HCT116 (cell line): ENCODE measurements at regions not wholly inside any gene's neighbourhood (a gene's known extent, or its start where the extent isn't known, plus 50 kb on each side); places are given as distances from the start of the nearest gene placed in this dataset.

Source experiments
- ATAC-seq: fragments of 200-7000 bp; cut with Tn5 transposase; 2 replicates; pipeline ENCODE4 v1.9.1; 2020; ENCODE audit warnings: mild to moderate bottlenecking, moderate library complexity
- BruUV-seq: library from RNA; stranded (reverse); fragments of 400-500 nt; replicated peaks from 2 replicates; lab custom pipeline; 2021; lab: Mats Ljungman, UMichigan
- CTCF ChIA-PET: fragments of 300-600 bp; sonication (Branson Sonifier 250); formaldehyde crosslinking; loops from one replicate; lab custom pipeline; 2021; ENCODE audit warnings: antibody characterized with exemption; lab: Charles Lee
- POLR2A ChIA-PET: fragments of 300-600, 350-600 bp; sonication (Branson Sonifier 250); formaldehyde crosslinking; loops from one replicate; lab custom pipeline; 2021; ENCODE audit warnings: antibody characterized with exemption; lab: Charles Lee
- RAD21 ChIA-PET, 2 experiments: fragments of 300-600 bp; sonication (Branson Sonifier 250); formaldehyde crosslinking; loops; one replicate each; lab custom pipeline; 2023; ENCODE audit warnings: low total read pairs in 2 of 2; ENCODE audit not compliant: uncharacterized antibody in 2 of 2, unreplicated experiment in 2 of 2, low non-redundant PET in 1 of 2; lab: Charles Lee
- DNase-seq: peaks from one replicate; pipeline ENCODE4 v3.0.0-alpha.2; 2010; ENCODE audit warnings: low read depth, low spot score
- H2AFZ ChIP-seq: fragments of 200-600 bp; shearing (Covaris generic), sonication (generic); 2 replicates; pipeline ENCODE4 v1.6.1; 2017; ENCODE audit warnings: low read depth, mixed run types, mixed read lengths, antibody characterized with exemption, low read length; ENCODE audit not compliant: poor library complexity, severe bottlenecking
- H3K27ac ChIP-seq: 2 replicates; pipeline ENCODE4 v1.5.1; 2012; ENCODE audit warnings: low read depth, low read length
- H3K27me3 ChIP-seq: fragments of 200-600 bp; sonication (generic); 2 replicates; pipeline ENCODE4 v1.6.1; 2016; ENCODE audit warnings: mixed run types, low read length, mixed read lengths; ENCODE audit not compliant: insufficient read depth
- H3K36me3 ChIP-seq, 2 experiments: fragments of 200-500 bp in 1 of 2; fragments of 200-600 bp in 1 of 2; sonication (Bioruptor generic) in 1 of 2; sonication (generic) in 1 of 2; 2 replicates each; pipeline versions ENCODE4 v1.5.1 to v1.6.1; 2014 to 2016; ENCODE audit warnings: low read length in 2 of 2, inconsistent platforms in 1 of 2, mixed read lengths in 1 of 2, mixed run types in 1 of 2; ENCODE audit not compliant: insufficient read depth in 2 of 2, control insufficient read depth in 1 of 2
- H3K4me1 ChIP-seq, 2 experiments: fragments of 200-600 bp in 1 of 2; sonication (generic) in 1 of 2; 2 replicates each; pipeline versions ENCODE4 v1.5.1 to v1.6.1; 2012 to 2017; ENCODE audit warnings: low read length in 2 of 2, inconsistent platforms in 1 of 2, mild to moderate bottlenecking in 1 of 2, mixed read lengths in 1 of 2, mixed run types in 1 of 2, moderate library complexity in 1 of 2; ENCODE audit not compliant: insufficient read depth in 2 of 2, control insufficient read depth in 1 of 2
- H3K4me2 ChIP-seq: fragments of 200-600 bp; sonication (generic); 2 replicates; pipeline ENCODE4 v1.6.1; 2017; ENCODE audit warnings: mixed run types, low read length, mixed read lengths
- H3K4me3 ChIP-seq, 2 experiments: fragments of 200-600 bp in 1 of 2; sonication (generic) in 1 of 2; replicated peaks in 1 of 2; 2 replicates each; pipeline ENCODE4 v1.5.1; 2011 to 2016; ENCODE audit warnings: low read length in 2 of 2, control low read depth in 1 of 2, low read depth in 1 of 2, mild to moderate bottlenecking in 1 of 2, mixed read lengths in 1 of 2, mixed run types in 1 of 2
- H3K79me2 ChIP-seq: fragments of 200-600 bp; sonication (generic); 2 replicates; pipeline ENCODE4 v1.6.1; 2017; ENCODE audit warnings: mild to moderate bottlenecking, mixed run types, low read length, moderate library complexity, mixed read lengths; ENCODE audit not compliant: insufficient read depth
- H3K9ac ChIP-seq: fragments of 200-600 bp; sonication (generic); 2 replicates; pipeline ENCODE4 v1.6.1; 2016; ENCODE audit warnings: low read length, mixed read lengths
- H3K9me2 ChIP-seq: fragments of 200-600 bp; sonication (generic), shearing (Covaris generic); 2 replicates; pipeline ENCODE4 v1.6.1; 2017; ENCODE audit warnings: mixed run types, mild to moderate bottlenecking, moderate library complexity; ENCODE audit not compliant: insufficient read depth
- H3K9me3 ChIP-seq, 2 experiments: fragments of 200-500 bp in 1 of 2; fragments of 200-600 bp in 1 of 2; sonication (Bioruptor generic) in 1 of 2; sonication (generic) in 1 of 2; 2 replicates each; pipeline ENCODE4 v1.6.1; 2014 to 2017; ENCODE audit warnings: low read length in 2 of 2, mixed read lengths in 2 of 2, inconsistent platforms in 1 of 2, low read depth in 1 of 2, mild to moderate bottlenecking in 1 of 2, mixed run types in 1 of 2, moderate library complexity in 1 of 2; ENCODE audit not compliant: control insufficient read depth in 1 of 2, insufficient read depth in 1 of 2
- H4K20me1 ChIP-seq: fragments of 200-600 bp; sonication (generic), shearing (Covaris generic); 2 replicates; pipeline ENCODE4 v1.6.1; 2017; ENCODE audit warnings: mixed run types, mild to moderate bottlenecking, moderate library complexity; ENCODE audit not compliant: insufficient read depth
- ATF3 ChIP-seq: IDR thresholded peaks from 2 replicates; pipeline ENCODE4 v1.6.1; 2012
- CBX3 ChIP-seq: IDR thresholded peaks from 2 replicates; pipeline ENCODE4 v1.6.1; 2012; ENCODE audit warnings: low read depth
- CEBPB ChIP-seq: IDR thresholded peaks from 2 replicates; pipeline ENCODE4 v1.6.1; 2012; ENCODE audit warnings: low read depth
- CTCF ChIP-seq, 3 experiments: fragments of 200-600 bp in 1 of 3; sonication (generic) in 1 of 3; IDR thresholded peaks in 2 of 3; conservative IDR thresholded peaks in 1 of 3; 2 replicates each; pipeline ENCODE4 v1.5.1; 2012 to 2017; ENCODE audit warnings: low read depth in 2 of 3, low read length in 2 of 3, antibody characterized with exemption in 1 of 3, borderline replicate concordance in 1 of 3, control low read depth in 1 of 3, mild to moderate bottlenecking in 1 of 3, mixed read lengths in 1 of 3, mixed run types in 1 of 3, moderate library complexity in 1 of 3; ENCODE audit not compliant: insufficient read depth in 1 of 3
- EGR1 ChIP-seq: IDR thresholded peaks from 2 replicates; pipeline ENCODE4 v1.6.1; 2012; ENCODE audit warnings: low read depth
- EZH2 ChIP-seq: fragments of 200-600 bp; sonication (generic); IDR thresholded peaks from 2 replicates; pipeline ENCODE4 v1.6.1; 2017; ENCODE audit warnings: antibody characterized with exemption, mixed run types
- FOSL1 ChIP-seq: IDR thresholded peaks from 2 replicates; pipeline ENCODE4 v1.6.1; 2012; ENCODE audit warnings: low read depth
- JUND ChIP-seq: IDR thresholded peaks from 2 replicates; pipeline ENCODE4 v1.6.1; 2012
- MAX ChIP-seq: IDR thresholded peaks from 2 replicates; pipeline ENCODE4 v1.6.1; 2012
- POLR2A ChIP-seq: IDR thresholded peaks from 2 replicates; pipeline ENCODE4 v1.7.0; 2011; ENCODE audit warnings: borderline replicate concordance; ENCODE audit not compliant: insufficient read depth, insufficient read length; ENCODE audit errors: extremely low read depth
- POLR2AphosphoS5 ChIP-seq: IDR thresholded peaks from 2 replicates; pipeline ENCODE4 v1.6.1; 2011; ENCODE audit warnings: mild to moderate bottlenecking, low read depth, low read length, moderate library complexity
- RAD21 ChIP-seq: IDR thresholded peaks from 2 replicates; pipeline ENCODE4 v1.6.1; 2012; ENCODE audit warnings: low read depth, mild to moderate bottlenecking
- SIN3A ChIP-seq: IDR thresholded peaks from 2 replicates; pipeline ENCODE4 v1.6.1; 2012; ENCODE audit warnings: low read depth
- SP1 ChIP-seq: IDR thresholded peaks from 2 replicates; pipeline ENCODE4 v1.6.1; 2012; ENCODE audit warnings: low read depth
- SRF ChIP-seq: IDR thresholded peaks from 2 replicates; pipeline ENCODE4 v1.6.1; 2012; ENCODE audit warnings: low read depth
- ZBTB33 ChIP-seq: IDR thresholded peaks from 2 replicates; pipeline ENCODE4 v1.6.1; 2011; ENCODE audit warnings: mild to moderate bottlenecking, low read length, moderate library complexity; ENCODE audit not compliant: insufficient replicate concordance; ENCODE audit errors: extremely low read depth
- ZFX ChIP-seq: fragments of 450-650 bp; IDR thresholded peaks from 2 replicates; pipeline ENCODE4 v1.6.1; 2017
- ZNF274 ChIP-seq: fragments of 200-500 bp; sonication (Bioruptor generic); IDR thresholded peaks from 2 replicates; pipeline ENCODE4 v1.6.1; 2014; ENCODE audit warnings: mild to moderate bottlenecking, low read depth, low read length, inconsistent platforms
- intact Hi-C: fragments of 100-400 bp; cut with micrococcal nuclease; formaldehyde crosslinking; loops from 2 replicates; pipeline ENCODE4 v1.10.0; 2022

- Histone ChIP-seq H3K4me2 (no peak overlapping the region), H4K20me1 (no peaks in the 10 kb centered on the region), H3K9me3 (no peaks in the 10 kb centered on the region), H3K27ac (no peak overlapping the region), H3K9ac (no peak overlapping the region), H3K4me3 (no peak overlapping the region), H3K36me3 (no peaks in the 10 kb centered on the region), H3K79me2 (no peaks in the 10 kb centered on the region), H3K27me3 (no peaks in the 10 kb centered on the region), H3K4me1 (no peaks in the 10 kb centered on the region), H2AFZ (no peak overlapping the region), H3K9me2 (no peaks in the 10 kb centered on the region)
- RAD21 ChIA-PET = no interaction called here
- CTCF ChIA-PET = no interaction called here
- DNase-seq = no peak
- no peak for ATAC-seq
- POLR2A ChIA-PET = no interaction called here
- intact Hi-C loops = no loop called here
- TF ChIP-seq POLR2A = no peak
- no peak for TF ChIP-seq EGR1
- TF ChIP-seq MAX = no peak
- no peak for TF ChIP-seq ATF3
- no peak for TF ChIP-seq POLR2AphosphoS5
- no peak for TF ChIP-seq ZBTB33
- no peak for TF ChIP-seq CTCF (IDR thresholded peaks at IDR 0.05 in 2 of 3, conservative IDR thresholded peaks at IDR 0.05 in 1 of 3; ENCODE audit: borderline replicate concordance in 1 of 3, insufficient read depth in 1 of 3, low read depth in 2 of 3, low read length in 2 of 3)
- no peak for TF ChIP-seq SP1
- TF ChIP-seq SRF = no peak
- TF ChIP-seq ZNF274 = no peak
- no peak for TF ChIP-seq JUND
- TF ChIP-seq EZH2 = no peak
- no peak for TF ChIP-seq RAD21
- TF ChIP-seq FOSL1 = no peak
- TF ChIP-seq ZFX = no peak
- no peak for TF ChIP-seq CBX3
- TF ChIP-seq CEBPB = no peak
- TF ChIP-seq SIN3A = no peak
- no TSS peak for BruUV-seq
Observed at GRCh38 chr7:115561335-115562110, 469.0 kb downstream of the TFEC start.
